ENCODE measurements at regions not wholly inside any gene's neighbourhood (a gene's known extent, or its start where the extent isn't known, plus 50 kb on each side); places are given as distances from the start of the nearest gene placed in this dataset.
"Not testable (repeated sequence)": the region's sequence is repeated elsewhere in the genome, so short reads cannot be mapped to it uniquely, and the experiment has no call there.

DNA sequence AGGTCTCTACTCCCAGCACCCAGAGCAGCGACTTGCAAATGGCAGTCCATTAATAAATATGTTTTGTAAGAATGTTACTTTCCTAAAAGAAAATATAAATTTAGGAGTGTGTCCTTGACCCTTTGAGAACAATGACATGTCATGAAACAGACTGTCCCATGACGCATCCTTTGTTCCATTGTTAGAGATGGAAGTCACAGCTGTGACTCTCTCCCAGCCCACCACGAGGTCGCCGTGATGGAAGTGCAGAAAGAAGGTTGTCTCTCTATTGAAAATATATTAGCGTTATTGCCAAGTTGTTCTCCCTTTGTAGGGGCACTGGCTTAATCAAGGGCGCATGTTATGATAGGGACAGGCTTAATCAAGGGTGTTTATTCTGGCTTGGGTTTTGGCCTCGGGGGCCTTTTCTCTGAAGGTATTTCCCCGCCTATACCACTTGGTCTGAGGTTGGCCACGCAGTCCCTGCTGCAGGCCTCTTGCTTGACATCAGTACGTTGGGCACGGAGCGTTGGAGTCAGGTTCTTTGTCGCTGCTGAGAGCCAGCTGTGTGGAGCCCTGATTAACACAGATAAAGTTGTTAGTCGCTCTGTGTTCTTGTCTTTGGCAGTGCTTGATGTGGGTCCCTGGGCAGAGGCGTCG lies 126.7 kb upstream of the ZNF536 start:
- DNase-seq = no peak

DNA sequence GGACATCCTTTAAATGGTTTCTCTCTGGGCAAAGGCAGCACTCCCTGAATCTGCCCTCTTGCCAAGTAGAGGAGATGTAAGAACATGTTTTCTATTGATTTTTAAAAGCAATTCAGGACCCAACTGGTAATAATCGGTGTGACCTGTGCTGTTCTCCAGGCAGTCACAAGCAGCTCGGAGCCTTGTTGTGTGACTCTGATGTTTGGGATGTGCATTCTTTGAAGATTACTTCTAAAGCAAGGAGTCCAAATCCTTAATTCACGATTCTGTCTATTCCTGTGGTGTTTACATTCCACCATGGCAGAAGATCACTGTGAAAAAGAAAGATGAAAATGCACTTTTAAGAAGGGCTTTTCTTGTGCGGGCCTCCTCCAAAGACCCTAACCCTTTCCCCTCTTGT lies 122.3 kb upstream of the ZNF536 start:
- DNase-seq = no peak

DNA sequence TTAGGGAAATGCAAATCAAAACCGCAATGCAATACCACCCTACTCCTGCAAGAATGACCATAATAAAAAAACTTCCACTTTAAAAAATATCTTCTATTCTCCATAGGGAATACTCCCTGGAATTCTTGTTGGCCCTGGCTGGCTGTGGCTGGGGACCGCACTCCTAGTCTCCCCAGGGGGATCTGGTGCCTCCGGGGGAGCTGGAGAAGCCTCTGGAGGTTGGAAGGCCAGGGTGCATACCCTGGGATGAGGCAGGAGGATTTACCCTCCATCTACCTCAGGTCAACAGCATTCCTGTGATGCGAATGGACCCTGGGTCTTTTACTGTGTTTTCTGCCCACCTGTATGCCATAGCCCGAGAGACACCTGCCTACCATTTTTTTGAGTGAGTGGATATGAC lies 120.0 kb upstream of the ZNF536 start:
- no peak for DNase-seq

DNA sequence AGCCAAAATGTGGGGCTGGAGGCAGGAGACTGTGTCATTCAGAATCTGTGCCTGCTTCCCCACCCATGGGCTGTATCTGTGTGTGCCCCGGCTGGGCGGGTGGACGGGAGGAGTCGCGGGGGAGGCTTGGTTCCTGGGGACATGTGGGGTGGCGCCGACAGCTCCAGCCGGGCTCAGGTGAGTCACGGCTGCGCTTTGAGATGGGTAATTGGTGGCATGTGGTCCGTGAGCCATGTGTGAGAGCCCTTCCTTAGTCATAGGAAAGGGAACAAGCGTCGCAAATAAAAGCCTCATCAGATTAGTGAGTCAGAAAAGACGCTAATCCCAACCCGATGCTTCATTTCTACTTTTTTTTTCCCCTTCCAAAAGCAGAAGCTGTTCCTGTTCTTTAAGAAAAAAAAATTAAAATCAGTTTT lies 118.6 kb upstream of the ZNF536 start:
- DNase-seq = no peak

DNA sequence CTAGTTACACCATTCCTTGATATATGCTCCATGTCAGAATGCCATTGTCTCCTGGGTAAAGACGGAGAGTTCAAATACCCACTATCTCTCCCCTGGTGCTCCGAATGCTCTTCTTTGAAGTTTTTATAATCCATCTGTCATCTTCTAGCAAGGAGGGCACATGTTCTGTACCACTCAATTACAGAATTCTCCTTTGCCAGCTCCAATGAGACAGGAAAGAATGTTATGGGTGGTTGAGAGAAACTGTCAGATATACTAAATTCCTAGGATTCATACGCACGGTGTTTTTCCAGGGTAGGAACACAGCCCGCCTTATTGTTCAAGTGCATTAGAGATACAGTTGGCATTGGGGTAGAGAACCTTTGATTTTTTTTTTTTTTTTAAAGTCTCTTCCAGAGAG lies 118.0 kb upstream of the ZNF536 start:
- no peak for DNase-seq

DNA sequence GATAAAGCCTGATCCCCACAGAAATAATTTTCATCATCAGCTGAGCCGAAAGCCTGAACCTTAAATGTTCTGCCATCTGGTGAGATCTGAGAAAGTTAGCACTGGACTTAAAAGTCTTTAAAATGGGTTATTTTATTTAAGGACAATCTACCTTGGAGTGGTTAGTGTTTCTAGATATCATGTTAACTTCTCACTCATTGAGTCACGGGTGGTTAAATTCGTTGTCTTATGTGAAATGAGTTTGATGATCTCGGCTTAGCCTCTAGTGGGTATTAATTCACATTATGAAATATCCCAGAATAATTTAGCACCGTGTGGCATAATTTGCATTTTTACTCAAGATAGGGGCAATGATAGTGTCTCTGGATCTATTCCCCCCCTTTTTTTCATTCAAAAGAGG lies 117.4 kb upstream of the ZNF536 start:
- DNase-seq = no peak

DNA sequence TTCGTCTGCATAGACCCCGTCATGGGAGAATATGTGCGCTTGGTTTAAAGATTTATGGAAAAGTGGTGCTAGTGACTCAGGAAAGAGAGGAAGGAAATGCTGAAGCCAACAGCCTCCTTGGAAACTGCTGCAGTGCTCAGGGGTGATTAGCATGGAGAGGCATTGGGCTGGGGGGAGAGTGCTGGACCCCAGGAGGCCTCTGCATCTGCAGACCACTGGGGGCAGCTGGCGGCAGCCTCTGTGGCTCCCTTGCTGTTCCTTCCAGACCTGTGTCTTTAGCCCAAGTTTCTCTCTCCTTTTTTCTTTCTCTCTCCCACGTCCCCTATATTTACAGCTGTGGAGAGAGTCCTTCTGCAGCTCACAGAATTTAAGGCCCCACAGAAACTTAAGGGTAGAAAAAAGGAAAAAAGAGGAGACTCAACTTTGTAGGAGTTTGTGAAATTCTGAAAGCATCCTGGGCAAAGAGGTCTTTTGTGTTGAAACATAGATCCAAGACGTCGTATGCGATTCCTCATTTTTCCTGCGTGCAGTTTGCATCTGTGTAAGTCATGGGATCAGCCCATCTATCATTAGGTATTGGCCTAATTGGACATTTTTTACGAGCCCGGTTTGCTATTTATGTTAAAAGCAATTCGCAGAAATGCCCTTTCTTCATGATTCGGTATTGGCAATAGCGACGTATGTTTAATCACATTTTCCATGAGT lies 116.2 kb upstream of the ZNF536 start:
- DNase-seq = no peak

DNA sequence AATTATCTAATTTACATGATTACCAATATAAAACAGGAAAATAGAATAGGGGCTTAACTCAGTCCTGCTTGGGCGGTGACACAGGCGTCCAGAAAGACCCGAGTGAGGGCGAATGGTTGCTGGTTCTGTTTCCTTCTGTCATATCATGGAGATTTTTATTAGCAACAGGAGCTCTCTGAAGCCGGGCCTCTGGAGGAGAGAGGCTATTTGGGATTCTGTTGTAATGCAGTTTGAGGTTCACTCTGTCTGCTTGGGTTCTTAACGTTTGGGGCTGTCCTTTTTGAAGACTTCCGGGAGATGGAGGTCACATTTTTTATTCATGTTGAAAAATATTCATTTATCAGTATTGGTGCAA lies 115.7 kb upstream of the ZNF536 start:
- DNase-seq = no peak

DNA sequence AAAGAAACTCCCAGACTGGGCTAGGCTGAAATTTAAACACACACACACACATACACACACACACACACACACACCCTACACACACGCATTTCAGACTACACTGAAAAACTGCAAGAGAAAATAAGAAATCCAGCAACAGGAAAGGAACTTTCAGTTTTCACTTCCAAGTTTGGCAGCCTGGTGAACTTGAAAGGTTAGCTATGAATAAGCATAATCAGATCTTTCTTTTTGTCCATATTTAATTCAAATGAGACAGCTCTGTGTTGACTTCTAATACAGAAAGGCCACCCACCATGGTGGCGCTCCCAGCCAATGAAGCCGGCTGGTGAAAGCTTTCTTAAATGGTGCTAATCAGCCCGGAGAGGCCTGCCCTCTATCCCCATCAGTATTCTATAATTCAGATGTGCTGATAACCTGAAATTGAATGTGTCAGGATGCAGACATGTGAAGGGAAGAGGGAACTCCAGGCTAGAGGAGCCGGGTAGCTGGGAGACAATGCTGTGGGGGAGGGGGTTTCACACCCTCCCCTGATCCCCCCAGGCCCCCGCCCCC lies 108.3 kb upstream of the ZNF536 start:
- DNase-seq = no peak

DNA sequence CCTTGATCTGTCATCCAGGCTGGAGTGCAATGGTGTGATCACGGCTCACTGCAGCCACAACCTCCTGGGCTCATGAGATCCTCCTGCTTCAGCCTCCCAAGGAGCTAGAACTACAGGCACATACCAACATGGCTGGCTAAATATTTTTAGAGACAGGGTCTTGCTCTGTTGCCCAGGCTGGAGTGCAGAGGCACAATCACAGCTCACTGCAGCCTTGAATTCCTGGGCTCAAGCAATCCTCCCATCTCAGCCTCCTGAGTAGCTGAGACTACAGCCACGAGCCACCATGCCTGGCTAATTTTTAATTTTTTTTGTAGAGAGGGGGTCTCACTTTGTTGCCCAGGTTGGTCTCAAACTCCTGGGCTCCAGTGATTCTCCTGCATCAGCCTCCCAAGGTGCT lies 106.3 kb upstream of the ZNF536 start:
- DNase-seq = not testable (repeated sequence)

DNA sequence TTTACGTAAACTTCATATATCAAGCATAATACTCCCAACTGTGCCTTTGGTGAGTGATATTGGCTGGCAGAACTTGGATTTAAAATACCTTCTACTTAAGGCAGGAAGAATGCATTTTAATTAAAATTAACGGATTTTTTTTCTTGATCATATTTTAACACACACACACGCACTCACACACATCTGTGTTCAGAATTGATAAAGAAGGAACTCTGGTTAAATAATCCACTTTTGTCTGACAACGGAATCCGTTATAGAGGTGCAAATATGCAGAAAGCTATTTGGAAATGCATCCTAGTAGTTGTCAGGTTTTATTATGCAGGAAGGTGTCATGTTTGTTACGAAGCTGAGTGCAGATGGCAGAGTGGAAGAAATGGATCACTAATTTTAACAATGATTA lies 105.5 kb upstream of the ZNF536 start:
- DNase-seq = no peak

DNA sequence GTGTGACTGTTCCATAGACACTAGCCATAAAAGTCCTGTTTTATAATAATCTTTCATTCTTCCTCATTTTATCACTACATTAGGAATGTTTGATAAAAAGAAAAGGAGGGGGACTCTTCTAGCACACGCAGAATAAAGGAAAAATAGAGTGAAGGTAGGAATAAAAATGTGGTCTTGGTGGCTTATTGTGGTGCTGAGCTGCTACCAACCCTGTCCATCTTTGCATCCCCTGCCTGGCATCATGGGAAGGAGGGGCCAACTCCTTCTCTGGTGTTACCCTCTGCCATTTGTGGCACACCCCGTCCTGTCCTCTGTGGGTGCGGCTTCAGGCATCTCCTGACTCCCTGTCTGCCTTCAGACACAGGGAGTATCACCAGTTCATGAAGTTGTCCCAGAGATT lies 104.9 kb upstream of the ZNF536 start:
- no peak for DNase-seq

DNA sequence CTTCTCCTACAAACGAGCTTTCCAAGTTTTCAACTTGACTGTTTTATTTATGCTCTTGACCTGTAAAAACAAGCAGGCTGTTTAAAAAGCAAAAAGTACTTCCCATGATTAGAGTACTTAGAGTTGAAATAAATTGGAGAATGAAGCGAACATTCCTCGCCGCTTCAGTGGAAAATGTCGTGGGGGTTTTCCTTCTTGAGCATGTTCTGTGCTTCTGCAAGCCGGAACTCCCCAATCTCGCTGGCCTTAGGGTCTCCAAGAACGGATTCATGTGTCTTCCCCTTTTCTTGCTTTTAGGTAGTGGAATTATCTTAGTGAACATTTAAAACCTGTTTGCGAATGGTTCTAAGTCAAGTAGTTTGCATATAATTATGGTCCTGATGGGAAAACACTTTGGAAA lies 103.6 kb upstream of the ZNF536 start:
- no peak for DNase-seq

DNA sequence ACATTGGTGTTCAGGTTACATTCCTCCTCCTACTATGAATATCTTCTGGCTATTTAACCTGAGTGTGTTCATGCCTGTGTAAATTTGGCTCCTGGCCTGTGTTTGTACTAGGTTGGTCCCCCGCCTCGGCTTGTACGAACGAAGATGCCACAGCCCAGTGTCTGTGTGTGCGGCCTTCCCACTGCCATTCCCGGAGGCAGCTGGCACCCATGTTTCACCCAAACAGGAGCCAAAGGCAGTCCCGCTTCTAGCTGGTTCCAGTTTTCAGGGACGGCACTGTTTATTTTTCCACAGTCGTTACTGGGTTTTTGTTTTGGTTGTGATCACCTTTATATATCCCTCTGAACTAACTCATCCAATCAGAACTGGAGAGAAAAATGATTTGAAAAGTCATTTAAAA lies 102.5 kb upstream of the ZNF536 start:
- no peak for DNase-seq

DNA sequence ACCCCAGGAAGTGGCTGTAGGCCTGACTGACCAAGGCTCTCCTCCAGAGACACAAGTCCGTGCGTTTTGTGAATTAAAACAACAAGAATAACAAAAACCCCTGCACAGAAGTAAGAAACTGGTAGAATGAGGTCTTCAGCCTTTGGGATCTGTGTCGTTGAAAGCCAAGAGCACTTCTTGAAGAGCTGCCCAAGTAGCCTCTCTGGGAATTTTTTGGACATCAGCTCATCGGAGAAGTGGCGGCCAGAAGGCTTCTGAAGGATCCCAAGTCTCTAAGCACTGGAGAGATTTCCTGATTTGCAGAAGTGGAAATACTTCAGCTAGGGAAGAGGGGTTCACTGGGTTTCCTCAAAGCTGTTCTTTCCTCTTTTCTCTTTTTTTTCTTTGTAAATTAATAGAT lies 100.4 kb upstream of the ZNF536 start:
- no peak for DNase-seq

DNA sequence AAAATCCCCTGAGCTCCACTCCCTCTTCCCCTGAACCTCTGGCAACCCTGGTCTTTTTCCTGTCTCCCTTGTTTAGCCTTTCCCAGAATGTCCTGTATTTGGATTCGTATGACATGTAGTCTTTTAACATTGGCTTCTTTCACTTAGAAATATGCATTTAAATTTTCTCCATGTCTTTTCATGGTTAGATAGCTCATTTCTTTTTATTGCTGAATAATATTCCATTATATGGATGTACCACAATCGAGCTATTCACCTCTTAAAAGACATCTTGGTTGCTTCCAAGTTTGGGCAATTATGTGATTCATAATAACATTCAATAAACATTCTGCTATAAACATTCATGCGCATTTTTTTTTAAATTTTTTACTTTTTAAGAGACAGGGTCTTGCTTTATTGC lies 99.6 kb upstream of the ZNF536 start:
- DNase-seq = no peak

DNA sequence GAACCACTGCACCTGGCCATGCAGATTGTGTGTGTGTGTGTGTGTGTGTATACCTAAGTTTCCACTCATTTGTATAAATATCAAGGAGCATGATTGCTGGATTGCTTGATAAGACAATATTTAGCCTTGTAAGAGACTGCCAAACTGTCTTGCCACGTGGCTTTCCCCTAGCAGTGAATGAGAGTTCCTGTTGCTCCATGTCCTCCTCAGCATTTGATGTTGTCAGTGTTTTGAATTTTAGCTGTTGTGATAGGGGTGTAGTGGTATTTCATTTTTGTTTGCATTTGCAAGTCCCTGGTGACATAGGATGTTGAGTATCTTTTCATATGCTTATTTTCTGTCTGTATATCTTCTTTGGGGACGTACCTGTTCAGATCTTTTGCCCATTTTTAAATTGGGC lies 99.0 kb upstream of the ZNF536 start:
- no peak for DNase-seq

DNA sequence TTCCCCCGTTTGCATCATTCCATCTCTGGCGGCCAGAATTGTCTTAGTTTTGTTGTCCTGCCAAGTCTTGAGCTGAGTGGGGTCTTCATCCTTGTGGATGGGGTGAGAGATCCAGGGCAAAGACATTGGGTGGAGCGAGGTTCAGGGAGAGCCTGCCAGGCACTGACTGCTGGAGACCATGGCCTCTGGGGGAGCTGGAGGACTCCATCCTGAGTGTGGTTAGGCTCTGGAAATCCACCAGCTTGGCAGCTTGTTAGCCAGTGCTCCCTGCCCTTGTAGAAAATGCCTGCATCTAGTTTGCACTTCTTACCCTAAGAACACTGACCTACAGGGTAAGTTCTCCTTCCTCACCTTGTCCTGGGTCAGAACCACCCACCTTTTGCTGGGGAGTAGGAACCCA lies 97.2 kb upstream of the ZNF536 start:
- DNase-seq = no peak

DNA sequence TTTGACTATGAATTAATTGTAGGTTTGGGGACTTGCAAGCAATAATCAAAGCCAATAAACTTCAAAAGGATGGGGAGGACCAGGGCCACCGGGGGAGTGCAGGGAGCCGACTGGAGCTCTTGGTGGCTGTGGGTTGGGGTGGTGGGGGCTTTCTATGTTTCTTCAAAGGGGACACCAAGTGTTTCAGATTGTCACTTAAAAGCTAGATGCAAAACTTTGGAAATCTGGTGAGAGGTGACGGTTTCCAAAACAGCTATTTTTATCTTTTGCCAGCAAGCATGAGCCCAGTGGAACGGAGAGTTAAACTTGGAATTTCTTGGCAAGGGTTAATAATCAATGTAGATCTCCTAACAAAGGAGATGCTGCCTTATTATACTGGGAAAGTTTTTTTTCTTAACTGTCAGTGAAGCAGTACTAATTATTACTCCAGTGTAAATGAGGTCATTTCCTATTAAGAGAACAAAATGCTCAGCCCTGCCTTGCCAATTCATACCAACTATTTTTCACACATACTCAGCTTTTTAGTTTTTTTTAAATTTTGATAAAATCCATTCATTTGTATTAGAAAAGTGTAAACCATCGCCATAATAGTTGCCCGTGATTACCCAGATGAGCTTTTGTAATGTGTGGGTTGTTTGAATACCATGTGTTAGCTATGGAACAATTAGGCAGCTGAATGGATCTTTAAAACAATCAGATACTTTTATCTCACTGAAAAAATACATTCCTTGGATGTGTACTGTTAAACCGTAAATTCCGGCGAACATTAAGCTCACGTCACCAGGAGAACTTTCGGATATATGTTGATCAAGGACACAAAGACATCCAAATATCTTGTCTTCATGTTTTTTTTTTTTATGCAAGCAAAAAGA lies 95.9 kb upstream of the ZNF536 start:
- no peak for DNase-seq

DNA sequence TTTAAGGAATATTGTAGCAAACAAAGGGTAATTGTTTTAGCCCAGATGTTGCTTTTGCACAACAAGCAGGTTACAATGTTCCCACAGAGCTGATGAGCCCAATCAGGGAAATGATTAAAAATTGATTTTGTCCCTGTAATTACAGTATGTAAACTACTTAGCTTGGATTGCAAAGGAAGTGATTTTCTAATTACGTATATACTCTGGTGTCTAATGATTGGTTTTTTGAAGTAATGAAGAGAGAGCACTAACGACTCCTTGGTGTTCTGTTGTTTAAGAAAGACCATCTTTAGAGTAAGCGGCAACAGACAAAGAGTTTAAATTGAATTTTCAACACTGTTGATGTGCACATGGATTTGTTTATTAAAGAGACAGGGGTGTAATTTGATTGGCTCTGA lies 95.3 kb upstream of the ZNF536 start:
- no peak for DNase-seq

DNA sequence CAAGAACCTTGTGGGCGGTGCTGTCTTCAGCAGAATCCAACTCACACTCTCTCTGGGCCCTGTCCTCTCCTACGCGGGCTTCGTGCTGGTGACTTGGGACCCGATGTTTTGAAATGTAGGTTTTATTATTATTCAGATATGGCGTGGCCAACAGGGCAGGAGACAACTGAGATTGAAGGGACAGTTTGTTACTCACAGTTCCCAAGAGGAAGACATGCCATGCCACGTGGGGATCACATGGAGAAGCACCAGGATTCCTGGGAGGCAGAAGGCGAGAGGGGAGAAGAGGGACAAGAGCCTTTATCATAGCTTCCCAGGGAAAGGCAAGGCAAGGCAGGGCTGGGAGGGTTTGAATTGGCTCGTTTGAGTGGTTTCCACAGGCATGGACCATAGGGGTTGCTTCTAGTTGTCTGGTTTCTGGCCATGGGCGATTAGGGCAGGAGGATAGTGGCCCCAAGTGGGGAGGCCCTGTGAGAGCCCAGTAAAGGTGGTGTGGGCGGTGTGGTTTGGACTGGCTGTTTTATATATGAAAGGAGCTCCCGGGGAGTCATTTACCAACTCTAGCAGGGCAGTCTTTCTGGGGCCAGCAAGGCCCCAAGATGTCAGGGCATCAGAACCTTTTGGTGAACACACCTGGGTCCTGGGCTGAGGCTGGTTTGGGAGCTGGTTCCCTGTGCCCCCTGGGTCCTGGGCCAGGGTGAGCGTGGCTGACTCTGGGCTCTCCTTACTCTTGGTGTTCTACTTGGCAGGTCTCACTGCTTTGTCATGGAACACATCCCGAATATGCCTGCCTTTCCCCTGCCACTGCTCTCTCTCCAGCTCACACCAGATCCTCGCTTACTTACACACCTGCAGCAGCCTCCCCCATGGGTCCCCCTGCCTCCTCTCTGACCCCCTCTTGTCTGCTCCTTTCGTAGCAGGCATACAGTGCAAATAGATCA lies 94.0 kb upstream of the ZNF536 start:
- DNase-seq = no peak

DNA sequence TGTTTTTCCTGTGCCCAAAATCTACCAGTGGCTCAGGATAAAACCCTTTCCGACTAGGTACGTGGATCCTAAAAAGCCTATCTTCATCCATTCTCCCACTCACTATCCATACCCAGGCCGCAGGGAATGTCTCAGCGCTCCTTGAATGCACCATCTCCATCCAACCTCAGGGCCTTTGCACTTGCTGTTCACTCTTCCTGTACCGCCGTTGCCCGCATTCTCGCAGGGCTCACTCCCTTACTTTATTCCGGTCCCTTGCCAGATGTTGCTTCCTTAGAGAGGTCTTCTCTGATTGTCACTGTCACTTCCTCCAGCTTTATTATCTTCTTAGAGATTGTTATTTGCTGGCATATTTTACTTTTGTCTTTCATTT lies 93.3 kb upstream of the ZNF536 start:
- DNase-seq = no peak

DNA sequence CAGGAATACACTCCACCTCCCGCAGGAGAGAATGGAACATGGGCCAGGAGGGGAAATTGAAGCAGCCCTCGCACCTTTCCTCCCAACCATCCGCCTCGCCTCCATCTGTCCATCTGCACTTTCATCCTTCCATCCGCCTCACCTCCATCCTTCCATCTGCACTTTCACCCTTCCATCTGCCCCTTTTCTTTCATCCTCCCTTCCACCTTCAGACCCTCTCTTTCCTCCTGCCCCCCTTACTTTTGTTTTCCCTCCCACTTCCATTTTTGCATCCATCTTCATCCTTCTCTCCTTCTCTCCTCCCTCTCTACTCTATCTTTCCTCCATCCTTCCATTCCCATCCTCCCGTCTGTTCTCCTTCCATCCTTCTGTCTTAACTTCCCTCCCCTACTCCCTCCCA lies 92.2 kb upstream of the ZNF536 start:
- no peak for DNase-seq
